GM12878 (cell line): ENCODE measurements at regions not wholly inside any gene's neighbourhood (a gene's known extent, or its start where the extent isn't known, plus 50 kb on each side); places are given as distances from the start of the nearest gene placed in this dataset.

Source experiments
- ATAC-seq: fragments of 200-7000 bp; cut with Tn5 transposase; 3 replicates; pipeline ENCODE4 v1.9.1; 2020; ENCODE audit warnings: mild to moderate bottlenecking, moderate library complexity
- BruUV-seq: library from RNA; stranded (reverse); fragments of 400-500 nt; replicated peaks from 2 replicates; lab custom pipeline; 2021; lab: Mats Ljungman, UMichigan
- CTCF ChIA-PET: fragments of 300-600 bp; sonication (Branson Sonifier 250); formaldehyde crosslinking; extraction: SDS; loops from one replicate; lab custom pipeline; 2021; ENCODE audit warnings: inconsistent platforms; lab: Yijun Ruan, JAX
- POLR2A ChIA-PET: fragments of 350-600 bp; formaldehyde crosslinking; extraction: SDS; loops from one replicate; lab custom pipeline; 2021; ENCODE audit warnings: inconsistent platforms; lab: Charles Lee
- RAD21 ChIA-PET: fragments of 300-600 bp; sonication (Branson Sonifier 250); formaldehyde crosslinking; loops from one replicate; lab custom pipeline; 2023; ENCODE audit warnings: antibody characterized with exemption; ENCODE audit not compliant: unreplicated experiment; lab: Charles Lee
- SMC1A ChIA-PET: fragments of 300-600 bp; sonication (Branson Sonifier 250); formaldehyde crosslinking; loops from one replicate; lab custom pipeline; 2023; ENCODE audit not compliant: unreplicated experiment, uncharacterized antibody; lab: Charles Lee
- DNase-seq: peaks from one replicate; pipeline ENCODE4 v3.0.0-alpha.2; 2011; ENCODE audit warnings: low read depth, low spot score
- FAIRE-seq: peaks from 3 replicates; lab custom pipeline; 2011; peaks lifted over from hg19 to GRCh38; lab: Jason Lieb, UNC
- H2AFZ ChIP-seq: 2 replicates; pipeline ENCODE4 v1.6.0; 2011; ENCODE audit warnings: low read depth, low read length, control low read depth; ENCODE audit not compliant: control insufficient read depth
- H3K27ac ChIP-seq: 2 replicates; pipeline ENCODE4 v1.5.1; 2011; ENCODE audit warnings: control low read depth; ENCODE audit not compliant: control insufficient read depth, insufficient read depth
- H3K27me3 ChIP-seq, 2 experiments: replicated peaks in 1 of 2; 2 replicates each; pipeline versions ENCODE4 v1.6.0 to v1.6.1; 2011; ENCODE audit warnings: low read length in 1 of 2; ENCODE audit not compliant: control insufficient read depth in 2 of 2, insufficient read depth in 2 of 2
- H3K36me3 ChIP-seq, 2 experiments: 2 replicates each; pipeline ENCODE4 v1.5.1; 2011; ENCODE audit warnings: low read length in 1 of 2; ENCODE audit not compliant: control insufficient read depth in 2 of 2, insufficient read depth in 2 of 2
- H3K4me1 ChIP-seq: 2 replicates; pipeline ENCODE4 v1.6.1; 2011; ENCODE audit warnings: mild to moderate bottlenecking, low read length, moderate library complexity, mixed read lengths; ENCODE audit not compliant: control insufficient read depth, insufficient read depth
- H3K4me2 ChIP-seq: 2 replicates; pipeline ENCODE4 v1.6.0; 2011; ENCODE audit warnings: control low read depth; ENCODE audit not compliant: control insufficient read depth, insufficient read depth
- H3K4me3 ChIP-seq: fragments of 200-600 bp; sonication (generic); 2 replicates; pipeline ENCODE4 v1.5.1; 2016
- H3K79me2 ChIP-seq: 2 replicates; pipeline ENCODE4 v1.6.0; 2011; ENCODE audit warnings: low read length; ENCODE audit not compliant: control insufficient read depth, insufficient read depth
- H3K9ac ChIP-seq: 2 replicates; pipeline ENCODE4 v1.8.0; 2011; ENCODE audit warnings: low read length, control low read depth, mixed read lengths; ENCODE audit not compliant: control insufficient read depth, insufficient read depth
- H3K9me3 ChIP-seq: replicated peaks from 3 replicates; pipeline ENCODE4 v1.5.1; 2011; ENCODE audit warnings: mild to moderate bottlenecking, low read length; ENCODE audit not compliant: control insufficient read depth, insufficient read depth
- H4K20me1 ChIP-seq: 2 replicates; pipeline ENCODE4 v1.6.0; 2011; ENCODE audit not compliant: control insufficient read depth, insufficient read depth
- DPF2 ChIP-seq: fragments of 450-650 bp; IDR thresholded peaks from 2 replicates; pipeline ENCODE4 v1.6.1; 2017; ENCODE audit warnings: mild to moderate bottlenecking
- ESRRA ChIP-seq: IDR thresholded peaks from 2 replicates; pipeline ENCODE4 v1.6.1; 2012; ENCODE audit warnings: mild to moderate bottlenecking, low read length, improper control_type of control experiment
- ETV6 ChIP-seq, 2 experiments: fragments of 450-650 bp in 1 of 2; IDR thresholded peaks in 1 of 2; conservative IDR thresholded peaks in 1 of 2; 2 replicates each; pipeline ENCODE4 v1.6.1; 2014; ENCODE audit warnings: antibody characterized with exemption in 1 of 2, borderline replicate concordance in 1 of 2, low read depth in 1 of 2, mild to moderate bottlenecking in 1 of 2, moderate library complexity in 1 of 2
- KAT2A ChIP-seq: conservative IDR thresholded peaks from 2 replicates; pipeline ENCODE4 v1.6.1; 2011; ENCODE audit warnings: low read depth, low read length; ENCODE audit not compliant: control insufficient read depth
- NFXL1 ChIP-seq: fragments of 450-650 bp; IDR thresholded peaks from 2 replicates; pipeline ENCODE4 v1.6.1; 2017; ENCODE audit warnings: antibody characterized with exemption, mild to moderate bottlenecking, borderline replicate concordance
- NFYB ChIP-seq: IDR thresholded peaks from 2 replicates; pipeline ENCODE4 v1.6.1; 2011; ENCODE audit warnings: low read depth, mild to moderate bottlenecking, low read length, improper control_type of control experiment, moderate library complexity; ENCODE audit not compliant: insufficient read depth
- RELA ChIP-seq: fragments of 450-650 bp; IDR thresholded peaks from 2 replicates; pipeline ENCODE4 v1.8.0; 2014; ENCODE audit warnings: borderline replicate concordance; ENCODE audit not compliant: partially characterized antibody
- RUNX3 ChIP-seq: IDR thresholded peaks from 2 replicates; pipeline ENCODE4 v1.6.1; 2012; ENCODE audit warnings: low read length, inconsistent platforms
- SUPT20H ChIP-seq: IDR thresholded peaks from 2 replicates; pipeline ENCODE4 v1.6.1; 2011; ENCODE audit warnings: low read depth, mild to moderate bottlenecking, low read length, moderate library complexity, borderline replicate concordance; ENCODE audit not compliant: control insufficient read depth
- WGBS: methylation state at CpG from one replicate; pipeline ENCODE4 v1.1.6; 2016; ENCODE audit warnings: low lambda C conversion rate; ENCODE audit not compliant: insufficient replicate concordance, insufficient coverage; ENCODE audit errors: missing lambda C conversion rate; 5-methylcytosine and 5-hydroxymethylcytosine counted together
- in situ Hi-C: fragments of 300-500 bp; cut with MboI; formaldehyde crosslinking; loops from 9 replicates; pipeline ENCODE4 v1.14.3; 2018; ENCODE audit warnings: mixed read lengths
- intact Hi-C: fragments of 100-400 bp; cut with micrococcal nuclease; formaldehyde crosslinking; loops from one replicate; pipeline ENCODE4 v1.14.2; 2022; ENCODE audit not compliant: unreplicated experiment
- TF ChIP-seq, protein P1 (sequence below): fragments of 450-650 bp; IDR thresholded peaks from 2 replicates; pipeline ENCODE4 v1.6.1; 2016; ENCODE audit warnings: mild to moderate bottlenecking
- TF ChIP-seq, protein P2 (sequence below): fragments of 450-650 bp; IDR thresholded peaks from 2 replicates; pipeline ENCODE4 v1.6.1; 2016; ENCODE audit warnings: mild to moderate bottlenecking
- TF ChIP-seq, protein P3 (sequence below): IDR thresholded peaks from 2 replicates; pipeline ENCODE4 v1.6.1; 2011; ENCODE audit warnings: mild to moderate bottlenecking, low read depth, low read length, moderate library complexity; ENCODE audit not compliant: insufficient replicate concordance
- TF ChIP-seq, protein P4 (sequence below): fragments of 450-650 bp; formaldehyde crosslinking; IDR thresholded peaks from 2 replicates; pipeline ENCODE4 v1.4.0; 2022; ENCODE audit warnings: mild to moderate bottlenecking, moderate library complexity
- TF ChIP-seq, protein P5 (sequence below): fragments of 450-650 bp; IDR thresholded peaks from 2 replicates; pipeline ENCODE4 v1.6.1; 2018; ENCODE audit warnings: borderline replicate concordance, mild to moderate bottlenecking; ENCODE audit not compliant: partially characterized antibody

DNA sequence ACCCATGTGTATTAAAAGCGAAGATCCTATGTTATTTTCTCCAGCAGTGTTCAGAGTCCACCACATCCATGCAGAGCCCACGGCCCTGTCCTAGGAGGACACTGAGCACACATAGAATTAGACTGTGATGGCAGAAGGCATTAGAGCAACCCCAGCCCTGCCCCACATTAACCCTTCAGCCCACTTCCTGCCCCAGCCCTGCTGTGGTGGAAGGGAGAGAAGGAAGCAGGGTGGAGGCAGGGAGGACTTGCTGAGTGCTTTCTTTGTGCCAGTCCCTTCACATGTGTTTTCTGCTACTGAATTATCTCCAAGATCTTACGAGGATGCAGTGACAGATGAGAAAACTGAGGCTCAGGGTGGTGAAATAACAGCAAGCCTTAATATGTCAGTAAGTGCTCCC is 339.0 kb downstream of the SMAD2 start:
- no peak overlapping the region for H3K4me2 ChIP-seq
- TF ChIP-seq ESRRA (no peak), RUNX3 (no peak), ETV6 (conservative IDR thresholded peaks at IDR 0.05 in 1 of 2, IDR thresholded peaks at IDR 0.05 in 1 of 2; ENCODE audit: borderline replicate concordance in 1 of 2, low read depth in 1 of 2) (no peak), NFXL1 (no peak), KAT2A (no peak), SUPT20H (no peak), NFYB (no peak), RELA (no peak), DPF2 (no peak)
- TF ChIP-seq, protein P1, sequence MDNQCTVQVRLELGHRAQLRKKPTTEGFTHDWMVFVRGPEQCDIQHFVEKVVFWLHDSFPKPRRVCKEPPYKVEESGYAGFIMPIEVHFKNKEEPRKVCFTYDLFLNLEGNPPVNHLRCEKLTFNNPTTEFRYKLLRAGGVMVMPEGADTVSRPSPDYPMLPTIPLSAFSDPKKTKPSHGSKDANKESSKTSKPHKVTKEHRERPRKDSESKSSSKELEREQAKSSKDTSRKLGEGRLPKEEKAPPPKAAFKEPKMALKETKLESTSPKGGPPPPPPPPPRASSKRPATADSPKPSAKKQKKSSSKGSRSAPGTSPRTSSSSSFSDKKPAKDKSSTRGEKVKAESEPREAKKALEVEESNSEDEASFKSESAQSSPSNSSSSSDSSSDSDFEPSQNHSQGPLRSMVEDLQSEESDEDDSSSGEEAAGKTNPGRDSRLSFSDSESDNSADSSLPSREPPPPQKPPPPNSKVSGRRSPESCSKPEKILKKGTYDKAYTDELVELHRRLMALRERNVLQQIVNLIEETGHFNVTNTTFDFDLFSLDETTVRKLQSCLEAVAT = no peak
- TF ChIP-seq, protein P2, sequence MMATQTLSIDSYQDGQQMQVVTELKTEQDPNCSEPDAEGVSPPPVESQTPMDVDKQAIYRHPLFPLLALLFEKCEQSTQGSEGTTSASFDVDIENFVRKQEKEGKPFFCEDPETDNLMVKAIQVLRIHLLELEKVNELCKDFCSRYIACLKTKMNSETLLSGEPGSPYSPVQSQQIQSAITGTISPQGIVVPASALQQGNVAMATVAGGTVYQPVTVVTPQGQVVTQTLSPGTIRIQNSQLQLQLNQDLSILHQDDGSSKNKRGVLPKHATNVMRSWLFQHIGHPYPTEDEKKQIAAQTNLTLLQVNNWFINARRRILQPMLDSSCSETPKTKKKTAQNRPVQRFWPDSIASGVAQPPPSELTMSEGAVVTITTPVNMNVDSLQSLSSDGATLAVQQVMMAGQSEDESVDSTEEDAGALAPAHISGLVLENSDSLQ = no peak
- TF ChIP-seq, protein P3, sequence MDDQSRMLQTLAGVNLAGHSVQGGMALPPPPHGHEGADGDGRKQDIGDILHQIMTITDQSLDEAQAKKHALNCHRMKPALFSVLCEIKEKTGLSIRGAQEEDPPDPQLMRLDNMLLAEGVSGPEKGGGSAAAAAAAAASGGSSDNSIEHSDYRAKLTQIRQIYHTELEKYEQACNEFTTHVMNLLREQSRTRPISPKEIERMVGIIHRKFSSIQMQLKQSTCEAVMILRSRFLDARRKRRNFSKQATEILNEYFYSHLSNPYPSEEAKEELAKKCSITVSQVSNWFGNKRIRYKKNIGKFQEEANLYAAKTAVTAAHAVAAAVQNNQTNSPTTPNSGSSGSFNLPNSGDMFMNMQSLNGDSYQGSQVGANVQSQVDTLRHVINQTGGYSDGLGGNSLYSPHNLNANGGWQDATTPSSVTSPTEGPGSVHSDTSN = no peak
- TF ChIP-seq, protein P4, sequence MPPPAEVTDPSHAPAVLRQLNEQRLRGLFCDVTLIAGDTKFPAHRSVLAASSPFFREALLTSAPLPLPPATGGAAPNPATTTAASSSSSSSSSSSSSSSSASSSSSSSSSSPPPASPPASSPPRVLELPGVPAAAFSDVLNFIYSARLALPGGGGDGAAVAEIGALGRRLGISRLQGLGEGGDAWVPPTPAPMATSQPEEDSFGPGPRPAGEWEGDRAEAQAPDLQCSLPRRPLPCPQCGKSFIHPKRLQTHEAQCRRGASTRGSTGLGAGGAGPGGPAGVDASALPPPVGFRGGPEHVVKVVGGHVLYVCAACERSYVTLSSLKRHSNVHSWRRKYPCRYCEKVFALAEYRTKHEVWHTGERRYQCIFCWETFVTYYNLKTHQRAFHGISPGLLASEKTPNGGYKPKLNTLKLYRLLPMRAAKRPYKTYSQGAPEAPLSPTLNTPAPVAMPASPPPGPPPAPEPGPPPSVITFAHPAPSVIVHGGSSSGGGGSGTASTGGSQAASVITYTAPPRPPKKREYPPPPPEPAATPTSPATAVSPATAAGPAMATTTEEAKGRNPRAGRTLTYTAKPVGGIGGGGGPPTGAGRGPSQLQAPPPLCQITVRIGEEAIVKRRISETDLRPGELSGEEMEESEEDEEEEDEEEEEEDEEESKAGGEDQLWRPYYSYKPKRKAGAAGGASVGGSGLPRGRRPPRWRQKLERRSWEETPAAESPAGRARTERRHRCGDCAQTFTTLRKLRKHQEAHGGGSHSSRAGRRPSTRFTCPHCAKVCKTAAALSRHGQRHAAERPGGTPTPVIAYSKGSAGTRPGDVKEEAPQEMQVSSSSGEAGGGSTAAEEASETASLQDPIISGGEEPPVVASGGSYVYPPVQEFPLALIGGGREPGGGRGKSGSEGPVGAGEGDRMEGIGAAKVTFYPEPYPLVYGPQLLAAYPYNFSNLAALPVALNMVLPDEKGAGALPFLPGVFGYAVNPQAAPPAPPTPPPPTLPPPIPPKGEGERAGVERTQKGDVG (CRISPR knock-in tag) = no peak
- TF ChIP-seq, protein P5, sequence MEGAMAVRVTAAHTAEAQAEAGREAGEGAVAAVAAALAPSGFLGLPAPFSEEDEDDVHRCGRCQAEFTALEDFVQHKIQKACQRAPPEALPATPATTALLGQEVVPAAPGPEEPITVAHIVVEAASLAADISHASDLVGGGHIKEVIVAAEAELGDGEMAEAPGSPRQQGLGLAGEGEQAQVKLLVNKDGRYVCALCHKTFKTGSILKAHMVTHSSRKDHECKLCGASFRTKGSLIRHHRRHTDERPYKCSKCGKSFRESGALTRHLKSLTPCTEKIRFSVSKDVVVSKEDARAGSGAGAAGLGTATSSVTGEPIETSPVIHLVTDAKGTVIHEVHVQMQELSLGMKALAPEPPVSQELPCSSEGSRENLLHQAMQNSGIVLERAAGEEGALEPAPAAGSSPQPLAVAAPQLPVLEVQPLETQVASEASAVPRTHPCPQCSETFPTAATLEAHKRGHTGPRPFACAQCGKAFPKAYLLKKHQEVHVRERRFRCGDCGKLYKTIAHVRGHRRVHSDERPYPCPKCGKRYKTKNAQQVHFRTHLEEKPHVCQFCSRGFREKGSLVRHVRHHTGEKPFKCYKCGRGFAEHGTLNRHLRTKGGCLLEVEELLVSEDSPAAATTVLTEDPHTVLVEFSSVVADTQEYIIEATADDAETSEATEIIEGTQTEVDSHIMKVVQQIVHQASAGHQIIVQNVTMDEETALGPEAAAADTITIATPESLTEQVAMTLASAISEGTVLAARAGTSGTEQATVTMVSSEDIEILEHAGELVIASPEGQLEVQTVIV = no peak
- H4K20me1 ChIP-seq = no peaks in the 10 kb centered on the region
- no peak overlapping the region for H2AFZ ChIP-seq
- intact Hi-C loops = no loop called here
- WGBS = 0% methylated on average over 3 of the region's 3 CpGs
- FAIRE-seq = no peak
- no peak overlapping the region for H3K9ac ChIP-seq
- H3K79me2 ChIP-seq = no peaks in the 10 kb centered on the region
- RAD21 ChIA-PET = no interaction called here
- no peak overlapping the region for H3K4me3 ChIP-seq
- no TSS peak for BruUV-seq
- CTCF ChIA-PET = interaction anchor here (1.5 kb wide), 1 partner anchor 164 kb away, joined by 3 read pairs; no protein-coding TSS in a partner anchor
- no peaks in the 10 kb centered on the region for H3K4me1 ChIP-seq
- POLR2A ChIA-PET = no interaction called here
- peaks cover 0 to 4% of the 10 kb centered on the region in 2 experiments; a peak in 1 of 4 replicates for H3K27me3 ChIP-seq
- in situ Hi-C loops = loop anchor here (5.0 kb wide), 1 partner anchor 156 kb away; no protein-coding TSS in a partner anchor
- no peaks in the 10 kb centered on the region for H3K9me3 ChIP-seq
- no peak for ATAC-seq
- no peaks in the 10 kb centered on the region for H3K36me3 ChIP-seq
- H3K27ac ChIP-seq = no peak overlapping the region
- DNase-seq = no peak
- SMC1A ChIA-PET = interaction anchor here (1.2 kb wide), 1 partner anchor 392 kb away, joined by 3 read pairs; no protein-coding TSS in a partner anchor
